ENCODE measurements at regions not wholly inside any gene's neighbourhood (a gene's known extent, or its start where the extent isn't known, plus 50 kb on each side); places are given as distances from the start of the nearest gene placed in this dataset.
"Not testable (repeated sequence)": the region's sequence is repeated elsewhere in the genome, so short reads cannot be mapped to it uniquely, and the experiment has no call there.

- H3K4me3 ChIP-seq (ENCODE audit: low read length in 2 of 2); H3K9me3 ChIP-seq (ENCODE audit: control insufficient read depth, low read length); ATAC-seq (ENCODE audit: low FRiP score); H3K4me1 ChIP-seq (ENCODE audit: control insufficient read depth in 1 of 2, insufficient read depth in 2 of 2, low read length in 2 of 2); DNase-seq; intact Hi-C loops (cut with DNase I); H3K27ac ChIP-seq (ENCODE audit: low read depth in 1 of 2, low read length in 2 of 2); H3K27me3 ChIP-seq (ENCODE audit: control insufficient read depth in 1 of 2, insufficient read depth in 2 of 2, low read length in 1 of 2); H3K36me3 ChIP-seq (ENCODE audit: control insufficient read depth in 1 of 2, insufficient read depth in 2 of 2, low read length in 1 of 2): not testable (repeated sequence)
- WGBS, 2 donors, result 94 to 95% methylated on average over 22 of the region's 22 CpGs
Observed at GRCh38 chr3:75214332-75214731, 449.8 kb upstream of the FRG2C start.

GRCh38 chr3:75218577-75218976, 445.6 kb upstream of the FRG2C start:
- intact Hi-C loops (cut with DNase I), result no loop called here
- WGBS, 2 donors, result 62 to 64% methylated on average over 1 of the region's 1 CpG
- no peak overlapping the region for H3K27ac ChIP-seq (ENCODE audit: low read depth in 1 of 2, low read length in 2 of 2)
- no peaks in the 10 kb centered on the region for H3K4me1 ChIP-seq (ENCODE audit: control insufficient read depth in 1 of 2, insufficient read depth in 2 of 2, low read length in 2 of 2)
- no peak overlapping the region for H3K4me3 ChIP-seq (ENCODE audit: low read length in 2 of 2)
- H3K36me3 ChIP-seq (ENCODE audit: control insufficient read depth in 1 of 2, insufficient read depth in 2 of 2, low read length in 1 of 2), result no peaks in the 10 kb centered on the region
- DNase-seq (no peak), ATAC-seq (ENCODE audit: low FRiP score) (no peak)
- no peaks in the 10 kb centered on the region for H3K9me3 ChIP-seq (ENCODE audit: control insufficient read depth, low read length)
- H3K27me3 ChIP-seq (ENCODE audit: control insufficient read depth in 1 of 2, insufficient read depth in 2 of 2, low read length in 1 of 2), result no peaks in the 10 kb centered on the region

- H3K9me3 ChIP-seq (ENCODE audit: control insufficient read depth, low read length), result no peaks in the 10 kb centered on the region
- no peak for ATAC-seq (ENCODE audit: low FRiP score)
- H3K4me1 ChIP-seq (ENCODE audit: control insufficient read depth in 1 of 2, insufficient read depth in 2 of 2, low read length in 2 of 2), result no peaks in the 10 kb centered on the region
- no peak overlapping the region for H3K4me3 ChIP-seq (ENCODE audit: low read length in 2 of 2)
- intact Hi-C loops (cut with DNase I), result no loop called here
- no peak overlapping the region for H3K27ac ChIP-seq (ENCODE audit: low read depth in 1 of 2, low read length in 2 of 2)
- H3K36me3 ChIP-seq (ENCODE audit: control insufficient read depth in 1 of 2, insufficient read depth in 2 of 2, low read length in 1 of 2), result no peaks in the 10 kb centered on the region
- 45 to 57% methylated on average over 4 of the region's 4 CpGs for WGBS, 2 donors
- DNase-seq, result no peak
- no peaks in the 10 kb centered on the region for H3K27me3 ChIP-seq (ENCODE audit: control insufficient read depth in 1 of 2, insufficient read depth in 2 of 2, low read length in 1 of 2)
Observed at GRCh38 chr3:75220932-75221331, 443.2 kb upstream of the FRG2C start.

GRCh38 chr3:75224412-75224811, 439.7 kb upstream of the FRG2C start:
- no peak for ATAC-seq (ENCODE audit: low FRiP score)
- intact Hi-C loops (cut with DNase I), result no loop called here
- Histone ChIP-seq H3K9me3 (ENCODE audit: control insufficient read depth, low read length) (no peaks in the 10 kb centered on the region), H3K27ac (ENCODE audit: low read depth in 1 of 2, low read length in 2 of 2) (no peak overlapping the region), H3K4me1 (ENCODE audit: control insufficient read depth in 1 of 2, insufficient read depth in 2 of 2, low read length in 2 of 2) (no peaks in the 10 kb centered on the region), H3K27me3 (ENCODE audit: control insufficient read depth in 1 of 2, insufficient read depth in 2 of 2, low read length in 1 of 2) (no peaks in the 10 kb centered on the region), H3K4me3 (ENCODE audit: low read length in 2 of 2) (no peak overlapping the region), H3K36me3 (ENCODE audit: control insufficient read depth in 1 of 2, insufficient read depth in 2 of 2, low read length in 1 of 2) (no peaks in the 10 kb centered on the region)
- WGBS, 2 donors, result 39 to 42% methylated on average over 2 of the region's 2 CpGs
- DNase-seq, result no peak

- H3K9me3 ChIP-seq (ENCODE audit: control insufficient read depth, low read length), result no peaks in the 10 kb centered on the region
- no peak overlapping the region for H3K27ac ChIP-seq (ENCODE audit: low read depth in 1 of 2, low read length in 2 of 2)
- intact Hi-C loops (cut with DNase I), result no loop called here
- WGBS, 2 donors, result 22 to 30% methylated on average over 1 of the region's 1 CpG
- H3K27me3 ChIP-seq (ENCODE audit: control insufficient read depth in 1 of 2, insufficient read depth in 2 of 2, low read length in 1 of 2), result no peaks in the 10 kb centered on the region
- H3K4me1 ChIP-seq (ENCODE audit: control insufficient read depth in 1 of 2, insufficient read depth in 2 of 2, low read length in 2 of 2), result no peaks in the 10 kb centered on the region
- no peak for ATAC-seq (ENCODE audit: low FRiP score)
- no peaks in the 10 kb centered on the region for H3K36me3 ChIP-seq (ENCODE audit: control insufficient read depth in 1 of 2, insufficient read depth in 2 of 2, low read length in 1 of 2)
- H3K4me3 ChIP-seq (ENCODE audit: low read length in 2 of 2), result no peak overlapping the region
- no peak for DNase-seq
Observed at GRCh38 chr3:75232216-75232615, 431.9 kb upstream of the FRG2C start.

- DNase-seq (no peak), ATAC-seq (ENCODE audit: low FRiP score) (no peak)
- Histone ChIP-seq H3K9me3 (ENCODE audit: control insufficient read depth, low read length) (no peaks in the 10 kb centered on the region), H3K27ac (ENCODE audit: low read depth in 1 of 2, low read length in 2 of 2) (no peak overlapping the region), H3K4me1 (ENCODE audit: control insufficient read depth in 1 of 2, insufficient read depth in 2 of 2, low read length in 2 of 2) (no peaks in the 10 kb centered on the region), H3K4me3 (ENCODE audit: low read length in 2 of 2) (no peak overlapping the region), H3K36me3 (ENCODE audit: control insufficient read depth in 1 of 2, insufficient read depth in 2 of 2, low read length in 1 of 2) (no peaks in the 10 kb centered on the region), H3K27me3 (ENCODE audit: control insufficient read depth in 1 of 2, insufficient read depth in 2 of 2, low read length in 1 of 2) (no peaks in the 10 kb centered on the region)
- intact Hi-C loops (cut with DNase I), result no loop called here
- WGBS, 2 donors, result 86 to 90% methylated on average over 4 of the region's 4 CpGs
Observed at GRCh38 chr3:75235631-75236030, 428.5 kb upstream of the FRG2C start.

- ATAC-seq (ENCODE audit: low FRiP score) (no peak), DNase-seq (no peak)
- intact Hi-C loops (cut with DNase I), result no loop called here
- no peaks in the 10 kb centered on the region for H3K36me3 ChIP-seq (ENCODE audit: control insufficient read depth in 1 of 2, insufficient read depth in 2 of 2, low read length in 1 of 2)
- H3K9me3 ChIP-seq (ENCODE audit: control insufficient read depth, low read length), result no peaks in the 10 kb centered on the region
- H3K27me3 ChIP-seq (ENCODE audit: control insufficient read depth in 1 of 2, insufficient read depth in 2 of 2, low read length in 1 of 2), result no peaks in the 10 kb centered on the region
- no peaks in the 10 kb centered on the region for H3K4me1 ChIP-seq (ENCODE audit: control insufficient read depth in 1 of 2, insufficient read depth in 2 of 2, low read length in 2 of 2)
- WGBS, 2 donors, result 92 to 94% methylated on average over 1 of the region's 1 CpG
- no peak overlapping the region for H3K4me3 ChIP-seq (ENCODE audit: low read length in 2 of 2)
- no peak overlapping the region for H3K27ac ChIP-seq (ENCODE audit: low read depth in 1 of 2, low read length in 2 of 2)
Observed at GRCh38 chr3:75237053-75237452, 427.1 kb upstream of the FRG2C start.

- Histone ChIP-seq H3K36me3 (ENCODE audit: control insufficient read depth in 1 of 2, insufficient read depth in 2 of 2, low read length in 1 of 2) (no peaks in the 10 kb centered on the region), H3K4me3 (ENCODE audit: low read length in 2 of 2) (no peak overlapping the region), H3K27ac (ENCODE audit: low read depth in 1 of 2, low read length in 2 of 2) (no peak overlapping the region), H3K9me3 (ENCODE audit: control insufficient read depth, low read length) (no peaks in the 10 kb centered on the region), H3K4me1 (ENCODE audit: control insufficient read depth in 1 of 2, insufficient read depth in 2 of 2, low read length in 2 of 2) (no peaks in the 10 kb centered on the region), H3K27me3 (ENCODE audit: control insufficient read depth in 1 of 2, insufficient read depth in 2 of 2, low read length in 1 of 2) (no peaks in the 10 kb centered on the region)
- intact Hi-C loops (cut with DNase I), result no loop called here
- no peak for DNase-seq
- 28 to 33% methylated on average over 3 of the region's 3 CpGs for WGBS, 2 donors
- ATAC-seq (ENCODE audit: low FRiP score), result no peak
Observed at GRCh38 chr3:75237477-75237876, 426.7 kb upstream of the FRG2C start.

GRCh38 chr3:75241226-75241962, 422.7 kb upstream of the FRG2C start:
- ATAC-seq (ENCODE audit: low FRiP score); intact Hi-C loops (cut with DNase I): not testable (repeated sequence)

More at GRCh38 chr3:75241226-75241962, 422.7 kb upstream of the FRG2C start:
- not testable (repeated sequence) for H3K36me3 ChIP-seq (ENCODE audit: control insufficient read depth in 1 of 2, insufficient read depth in 2 of 2, low read length in 1 of 2); H3K4me1 ChIP-seq (ENCODE audit: control insufficient read depth in 1 of 2, insufficient read depth in 2 of 2, low read length in 2 of 2); H3K9me3 ChIP-seq (ENCODE audit: control insufficient read depth, low read length); H3K4me3 ChIP-seq (ENCODE audit: low read length in 2 of 2); DNase-seq; H3K27ac ChIP-seq (ENCODE audit: low read depth in 1 of 2, low read length in 2 of 2); H3K27me3 ChIP-seq (ENCODE audit: control insufficient read depth in 1 of 2, insufficient read depth in 2 of 2, low read length in 1 of 2)
- 14 to 29% methylated on average over 5 of the region's 5 CpGs for WGBS, 2 donors

Data from aorta (tissue), 5 donors.